Hepatocyte (in vitro differentiated cells): ENCODE measurements at regions not wholly inside any gene's neighbourhood (a gene's known extent, or its start where the extent isn't known, plus 50 kb on each side); places are given as distances from the start of the nearest gene placed in this dataset.

Source experiments
- DNase-seq: peaks from one replicate; pipeline ENCODE4 v3.0.0-alpha.2; 2016; ENCODE audit warnings: low spot score
- H2AFZ ChIP-seq: fragments of 200-600 bp; sonication (generic); 2 replicates; pipeline ENCODE4 v1.6.0; 2016; ENCODE audit warnings: antibody characterized with exemption, mild to moderate bottlenecking
- H3K27ac ChIP-seq: fragments of 200-600 bp; sonication (generic); 2 replicates; pipeline ENCODE4 v1.5.1; 2016; ENCODE audit warnings: mild to moderate bottlenecking
- H3K27me3 ChIP-seq: fragments of 200-600 bp; sonication (generic); 2 replicates; pipeline ENCODE4 v1.6.1; 2016
- H3K36me3 ChIP-seq: fragments of 200-600 bp; sonication (generic); replicated peaks from 2 replicates; pipeline ENCODE4 v1.5.1; 2016; ENCODE audit warnings: low read depth; ENCODE audit not compliant: insufficient read depth
- H3K4me1 ChIP-seq: fragments of 200-600 bp; sonication (generic); 2 replicates; pipeline ENCODE4 v1.5.1; 2016; ENCODE audit warnings: mild to moderate bottlenecking, moderate library complexity; ENCODE audit not compliant: insufficient read depth
- H3K4me2 ChIP-seq: fragments of 200-600 bp; sonication (generic); 2 replicates; pipeline ENCODE4 v1.6.0; 2016
- H3K4me3 ChIP-seq: fragments of 200-600 bp; sonication (generic); 2 replicates; pipeline ENCODE4 v1.5.1; 2016; ENCODE audit warnings: mild to moderate bottlenecking
- H3K79me2 ChIP-seq: fragments of 200-600 bp; sonication (generic); 2 replicates; pipeline ENCODE4 v1.6.0; 2017; ENCODE audit warnings: mild to moderate bottlenecking
- H3K9me2 ChIP-seq: fragments of 200-600 bp; sonication (generic); replicated peaks from 2 replicates; pipeline ENCODE4 v1.6.0; 2017; ENCODE audit warnings: mild to moderate bottlenecking; ENCODE audit not compliant: insufficient read depth
- H3K9me3 ChIP-seq: fragments of 200-600 bp; sonication (generic); 2 replicates; pipeline ENCODE4 v1.5.1; 2016; ENCODE audit warnings: low read depth, mild to moderate bottlenecking
- H4K20me1 ChIP-seq: fragments of 200-600 bp; sonication (generic); 2 replicates; pipeline ENCODE4 v1.6.0; 2016; ENCODE audit warnings: mild to moderate bottlenecking; ENCODE audit not compliant: insufficient read depth, poor library complexity, severe bottlenecking
- EZH2 ChIP-seq: fragments of 200-600 bp; sonication (generic); IDR thresholded peaks from 2 replicates; pipeline ENCODE4 v1.6.1; 2016; ENCODE audit warnings: antibody characterized with exemption, mild to moderate bottlenecking, borderline replicate concordance
- EZH2phosphoT487 ChIP-seq: fragments of 200-600 bp; sonication (generic); IDR thresholded peaks from one replicate; pipeline ENCODE4 v1.6.1; 2018; ENCODE audit warnings: antibody characterized with exemption, mild to moderate bottlenecking, low read depth, moderate library complexity; ENCODE audit not compliant: unreplicated experiment, severe bottlenecking
- WGBS: methylation state at CpG from one replicate; pipeline ENCODE4 v1.1.6; 2016; ENCODE audit warnings: low lambda C conversion rate; ENCODE audit errors: missing lambda C conversion rate; 5-methylcytosine and 5-hydroxymethylcytosine counted together
- TF ChIP-seq, protein P1 (sequence below): fragments of 200-600 bp; sonication (generic); IDR thresholded peaks from 2 replicates; pipeline ENCODE4 v1.5.1; 2016; ENCODE audit warnings: antibody characterized with exemption, mild to moderate bottlenecking; ENCODE audit not compliant: poor library complexity

DNA sequence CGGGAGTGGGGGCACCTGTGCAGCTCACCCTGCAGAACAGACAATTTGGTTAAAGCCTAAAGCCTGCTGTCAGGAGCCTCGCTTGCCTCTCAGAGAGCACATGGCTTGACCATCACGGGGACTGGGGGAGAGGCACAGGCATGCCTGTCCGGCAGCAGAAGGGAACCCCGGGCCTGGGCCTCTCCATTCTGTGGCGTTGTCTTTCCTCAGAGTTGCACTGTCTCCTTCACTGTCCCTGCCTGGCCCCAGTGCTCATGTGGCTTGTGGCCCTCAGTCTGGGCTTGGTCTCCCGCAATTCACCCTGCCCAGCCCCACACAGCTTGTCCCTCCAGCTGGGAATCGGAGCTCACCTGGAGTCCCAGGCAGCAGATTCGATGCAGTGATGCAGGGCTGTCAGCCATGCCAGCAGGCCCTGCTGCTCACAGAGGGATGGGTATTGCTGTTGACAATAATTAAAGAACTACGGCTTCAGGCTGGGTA lies 189.9 kb downstream of the SEC14L1 start:
- H3K4me1 ChIP-seq, result peaks cover 37% of the 10 kb centered on the region
- DNase-seq, result no peak
- no peak overlapping the region for H3K4me3 ChIP-seq
- no peaks in the 10 kb centered on the region for H3K36me3 ChIP-seq
- no peaks in the 10 kb centered on the region for H3K9me3 ChIP-seq
- TF ChIP-seq, protein P1, sequence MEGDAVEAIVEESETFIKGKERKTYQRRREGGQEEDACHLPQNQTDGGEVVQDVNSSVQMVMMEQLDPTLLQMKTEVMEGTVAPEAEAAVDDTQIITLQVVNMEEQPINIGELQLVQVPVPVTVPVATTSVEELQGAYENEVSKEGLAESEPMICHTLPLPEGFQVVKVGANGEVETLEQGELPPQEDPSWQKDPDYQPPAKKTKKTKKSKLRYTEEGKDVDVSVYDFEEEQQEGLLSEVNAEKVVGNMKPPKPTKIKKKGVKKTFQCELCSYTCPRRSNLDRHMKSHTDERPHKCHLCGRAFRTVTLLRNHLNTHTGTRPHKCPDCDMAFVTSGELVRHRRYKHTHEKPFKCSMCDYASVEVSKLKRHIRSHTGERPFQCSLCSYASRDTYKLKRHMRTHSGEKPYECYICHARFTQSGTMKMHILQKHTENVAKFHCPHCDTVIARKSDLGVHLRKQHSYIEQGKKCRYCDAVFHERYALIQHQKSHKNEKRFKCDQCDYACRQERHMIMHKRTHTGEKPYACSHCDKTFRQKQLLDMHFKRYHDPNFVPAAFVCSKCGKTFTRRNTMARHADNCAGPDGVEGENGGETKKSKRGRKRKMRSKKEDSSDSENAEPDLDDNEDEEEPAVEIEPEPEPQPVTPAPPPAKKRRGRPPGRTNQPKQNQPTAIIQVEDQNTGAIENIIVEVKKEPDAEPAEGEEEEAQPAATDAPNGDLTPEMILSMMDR, result no peak
- no peak for TF ChIP-seq EZH2phosphoT487
- TF ChIP-seq EZH2, result no peak
- 79% methylated on average over 10 of the region's 10 CpGs for WGBS
- no peak overlapping the region for H2AFZ ChIP-seq
- H3K9me2 ChIP-seq, result no peaks in the 10 kb centered on the region
- H3K79me2 ChIP-seq, result peaks cover 92% of the 10 kb centered on the region
- no peak overlapping the region for H3K27ac ChIP-seq
- H4K20me1 ChIP-seq, result no peaks in the 10 kb centered on the region
- no peak overlapping the region for H3K4me2 ChIP-seq
- no peaks in the 10 kb centered on the region for H3K27me3 ChIP-seq

DNA sequence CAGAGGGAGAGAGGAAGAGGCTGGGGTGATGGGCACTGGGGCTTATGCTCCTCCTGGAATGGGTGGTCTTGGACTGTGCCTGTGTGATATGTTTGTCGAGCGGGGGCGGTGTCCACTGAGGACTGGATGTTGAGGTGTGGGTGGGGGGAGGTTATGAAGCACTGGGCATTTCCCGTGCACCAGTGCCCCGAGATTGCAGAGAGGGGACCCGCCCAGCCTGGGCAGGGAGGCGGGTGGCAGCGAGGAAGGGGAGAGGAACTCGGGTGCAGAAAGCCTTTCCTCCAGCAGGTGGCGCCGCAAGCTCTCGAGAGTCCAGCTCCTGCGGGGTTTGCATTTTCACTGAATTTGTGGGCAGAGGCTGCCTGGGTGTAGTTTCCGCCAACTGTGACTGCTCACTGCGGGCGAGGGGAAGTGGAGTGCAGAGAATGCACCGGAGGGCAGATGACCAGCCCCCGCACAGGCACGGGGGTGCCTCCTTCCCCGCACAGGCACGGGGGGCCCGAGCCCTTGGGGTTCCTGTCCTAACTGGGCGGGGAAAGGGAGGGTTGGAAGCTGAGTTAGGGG lies 190.6 kb downstream of the SEC14L1 start:
- Histone ChIP-seq H3K9me3 (no peaks in the 10 kb centered on the region), H3K9me2 (no peaks in the 10 kb centered on the region), H3K79me2 (peaks cover 91% of the 10 kb centered on the region), H3K36me3 (no peaks in the 10 kb centered on the region), H4K20me1 (no peaks in the 10 kb centered on the region), H3K27me3 (no peaks in the 10 kb centered on the region), H2AFZ (no peak overlapping the region), H3K4me2 (peak overlapping the region; percentile 67), H3K4me1 (peaks cover 32% of the 10 kb centered on the region), H3K4me3 (no peak overlapping the region), H3K27ac (peak overlapping the region; percentile 71)
- TF ChIP-seq EZH2, result no peak
- no peak for TF ChIP-seq EZH2phosphoT487
- TF ChIP-seq, protein P1, result peak; percentile 87
- WGBS, result 9% methylated on average over 21 of the region's 23 CpGs
- DNase-seq, result peak; percentile 94

- Histone ChIP-seq H3K9me3 (peaks cover 9% of the 10 kb centered on the region), H3K9me2 (no peaks in the 10 kb centered on the region), H2AFZ (no peak overlapping the region), H3K4me1 (peaks cover 23% of the 10 kb centered on the region), H3K4me2 (peak overlapping the region; percentile 67), H3K27ac (peak overlapping the region; percentile 71), H4K20me1 (no peaks in the 10 kb centered on the region), H3K27me3 (no peaks in the 10 kb centered on the region), H3K36me3 (no peaks in the 10 kb centered on the region), H3K79me2 (peaks cover 91% of the 10 kb centered on the region), H3K4me3 (no peak overlapping the region)
- no peak for TF ChIP-seq EZH2phosphoT487
- TF ChIP-seq, protein P1, result no peak
- TF ChIP-seq EZH2, result no peak
- 85% methylated on average over 13 of the region's 13 CpGs for WGBS
- DNase-seq, result no peak
Observed at GRCh38 chr17:77332034-77332971, 191.5 kb downstream of the SEC14L1 start.
